ENCODE measurements at regions not wholly inside any gene's neighbourhood (a gene's known extent, or its start where the extent isn't known, plus 50 kb on each side); places are given as distances from the start of the nearest gene placed in this dataset.

DNA sequence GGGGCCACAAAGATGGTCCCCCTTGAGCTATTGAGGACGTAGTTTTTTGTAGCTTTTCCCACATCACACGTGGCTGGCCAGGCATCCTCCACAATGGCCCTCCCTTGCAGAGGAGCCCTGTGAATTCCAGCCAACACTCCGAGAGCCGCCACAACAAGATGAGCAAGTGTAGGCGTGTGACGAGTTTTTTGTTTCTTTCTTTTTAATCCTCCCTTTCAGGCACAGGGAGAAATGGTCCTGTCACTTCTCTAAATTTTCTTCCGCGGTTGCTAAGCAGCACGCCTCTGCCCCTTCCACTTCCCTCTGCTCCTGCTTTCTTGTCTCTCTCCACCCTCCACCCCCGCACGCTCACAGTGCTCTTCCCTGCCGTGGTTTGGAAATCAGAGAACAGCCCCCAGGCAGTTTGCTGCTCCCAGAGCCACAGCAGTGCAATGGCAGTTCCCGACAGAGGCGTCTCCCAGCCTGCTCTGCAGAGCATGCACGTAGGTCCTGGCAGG lies 68.0 kb upstream of the MRTFB start:
- TF ChIP-seq POLR2AphosphoS5 (IDR thresholded peaks at IDR 0.05): no peak
- TF ChIP-seq, protein P1, sequence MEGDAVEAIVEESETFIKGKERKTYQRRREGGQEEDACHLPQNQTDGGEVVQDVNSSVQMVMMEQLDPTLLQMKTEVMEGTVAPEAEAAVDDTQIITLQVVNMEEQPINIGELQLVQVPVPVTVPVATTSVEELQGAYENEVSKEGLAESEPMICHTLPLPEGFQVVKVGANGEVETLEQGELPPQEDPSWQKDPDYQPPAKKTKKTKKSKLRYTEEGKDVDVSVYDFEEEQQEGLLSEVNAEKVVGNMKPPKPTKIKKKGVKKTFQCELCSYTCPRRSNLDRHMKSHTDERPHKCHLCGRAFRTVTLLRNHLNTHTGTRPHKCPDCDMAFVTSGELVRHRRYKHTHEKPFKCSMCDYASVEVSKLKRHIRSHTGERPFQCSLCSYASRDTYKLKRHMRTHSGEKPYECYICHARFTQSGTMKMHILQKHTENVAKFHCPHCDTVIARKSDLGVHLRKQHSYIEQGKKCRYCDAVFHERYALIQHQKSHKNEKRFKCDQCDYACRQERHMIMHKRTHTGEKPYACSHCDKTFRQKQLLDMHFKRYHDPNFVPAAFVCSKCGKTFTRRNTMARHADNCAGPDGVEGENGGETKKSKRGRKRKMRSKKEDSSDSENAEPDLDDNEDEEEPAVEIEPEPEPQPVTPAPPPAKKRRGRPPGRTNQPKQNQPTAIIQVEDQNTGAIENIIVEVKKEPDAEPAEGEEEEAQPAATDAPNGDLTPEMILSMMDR (IDR thresholded peaks at IDR 0.05; ENCODE audit: poor library complexity, severe bottlenecking): peak; percentile 43
- TF ChIP-seq, protein P2, sequence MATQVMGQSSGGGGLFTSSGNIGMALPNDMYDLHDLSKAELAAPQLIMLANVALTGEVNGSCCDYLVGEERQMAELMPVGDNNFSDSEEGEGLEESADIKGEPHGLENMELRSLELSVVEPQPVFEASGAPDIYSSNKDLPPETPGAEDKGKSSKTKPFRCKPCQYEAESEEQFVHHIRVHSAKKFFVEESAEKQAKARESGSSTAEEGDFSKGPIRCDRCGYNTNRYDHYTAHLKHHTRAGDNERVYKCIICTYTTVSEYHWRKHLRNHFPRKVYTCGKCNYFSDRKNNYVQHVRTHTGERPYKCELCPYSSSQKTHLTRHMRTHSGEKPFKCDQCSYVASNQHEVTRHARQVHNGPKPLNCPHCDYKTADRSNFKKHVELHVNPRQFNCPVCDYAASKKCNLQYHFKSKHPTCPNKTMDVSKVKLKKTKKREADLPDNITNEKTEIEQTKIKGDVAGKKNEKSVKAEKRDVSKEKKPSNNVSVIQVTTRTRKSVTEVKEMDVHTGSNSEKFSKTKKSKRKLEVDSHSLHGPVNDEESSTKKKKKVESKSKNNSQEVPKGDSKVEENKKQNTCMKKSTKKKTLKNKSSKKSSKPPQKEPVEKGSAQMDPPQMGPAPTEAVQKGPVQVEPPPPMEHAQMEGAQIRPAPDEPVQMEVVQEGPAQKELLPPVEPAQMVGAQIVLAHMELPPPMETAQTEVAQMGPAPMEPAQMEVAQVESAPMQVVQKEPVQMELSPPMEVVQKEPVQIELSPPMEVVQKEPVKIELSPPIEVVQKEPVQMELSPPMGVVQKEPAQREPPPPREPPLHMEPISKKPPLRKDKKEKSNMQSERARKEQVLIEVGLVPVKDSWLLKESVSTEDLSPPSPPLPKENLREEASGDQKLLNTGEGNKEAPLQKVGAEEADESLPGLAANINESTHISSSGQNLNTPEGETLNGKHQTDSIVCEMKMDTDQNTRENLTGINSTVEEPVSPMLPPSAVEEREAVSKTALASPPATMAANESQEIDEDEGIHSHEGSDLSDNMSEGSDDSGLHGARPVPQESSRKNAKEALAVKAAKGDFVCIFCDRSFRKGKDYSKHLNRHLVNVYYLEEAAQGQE (IDR thresholded peaks at IDR 0.05; ENCODE audit: borderline replicate concordance): no peak
- TF ChIP-seq EZH2 (IDR thresholded peaks at IDR 0.05; ENCODE audit: borderline replicate concordance, insufficient read depth, low read length, poor library complexity, severe bottlenecking): no peak
- no peak for TF ChIP-seq TAF1 (IDR thresholded peaks at IDR 0.05; ENCODE audit: low read depth)
- no peak for TF ChIP-seq SMC3 (conservative IDR thresholded peaks at IDR 0.05; ENCODE audit: poor library complexity)
- no peak for TF ChIP-seq MXI1 (conservative IDR thresholded peaks at IDR 0.05; ENCODE audit: poor library complexity, severe bottlenecking)
- no peak for TF ChIP-seq EP300 (conservative IDR thresholded peaks at IDR 0.05; ENCODE audit: poor library complexity, severe bottlenecking)
- TF ChIP-seq RAD21 (conservative IDR thresholded peaks at IDR 0.05): no peak
